ENCODE measurements at regions not wholly inside any gene's neighbourhood (a gene's known extent, or its start where the extent isn't known, plus 50 kb on each side); places are given as distances from the start of the nearest gene placed in this dataset.

DNA sequence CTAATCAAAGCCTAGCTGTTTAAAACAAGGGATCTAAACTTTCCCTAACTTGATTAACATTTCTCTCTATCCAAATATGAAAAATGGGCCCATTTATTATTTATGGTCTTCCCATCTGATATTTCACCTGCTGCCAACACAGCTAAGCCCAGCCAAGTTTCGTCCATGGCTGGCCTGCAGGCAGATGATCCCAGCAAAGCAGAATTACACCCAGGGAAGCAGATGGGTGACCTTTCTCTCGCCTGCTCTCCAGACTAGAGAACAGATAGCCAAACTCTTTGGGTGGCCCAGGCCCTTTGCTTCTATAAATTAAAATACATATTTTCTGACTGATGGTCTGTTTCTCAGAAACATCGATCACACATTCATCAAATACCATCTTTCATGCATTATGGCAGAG, 1038.8 kb downstream of the AGBL1 start:
- TF ChIP-seq, protein P1, sequence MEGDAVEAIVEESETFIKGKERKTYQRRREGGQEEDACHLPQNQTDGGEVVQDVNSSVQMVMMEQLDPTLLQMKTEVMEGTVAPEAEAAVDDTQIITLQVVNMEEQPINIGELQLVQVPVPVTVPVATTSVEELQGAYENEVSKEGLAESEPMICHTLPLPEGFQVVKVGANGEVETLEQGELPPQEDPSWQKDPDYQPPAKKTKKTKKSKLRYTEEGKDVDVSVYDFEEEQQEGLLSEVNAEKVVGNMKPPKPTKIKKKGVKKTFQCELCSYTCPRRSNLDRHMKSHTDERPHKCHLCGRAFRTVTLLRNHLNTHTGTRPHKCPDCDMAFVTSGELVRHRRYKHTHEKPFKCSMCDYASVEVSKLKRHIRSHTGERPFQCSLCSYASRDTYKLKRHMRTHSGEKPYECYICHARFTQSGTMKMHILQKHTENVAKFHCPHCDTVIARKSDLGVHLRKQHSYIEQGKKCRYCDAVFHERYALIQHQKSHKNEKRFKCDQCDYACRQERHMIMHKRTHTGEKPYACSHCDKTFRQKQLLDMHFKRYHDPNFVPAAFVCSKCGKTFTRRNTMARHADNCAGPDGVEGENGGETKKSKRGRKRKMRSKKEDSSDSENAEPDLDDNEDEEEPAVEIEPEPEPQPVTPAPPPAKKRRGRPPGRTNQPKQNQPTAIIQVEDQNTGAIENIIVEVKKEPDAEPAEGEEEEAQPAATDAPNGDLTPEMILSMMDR (conservative IDR thresholded peaks at IDR 0.05; ENCODE audit: low read depth, low read length) = no peak
- no peak for TF ChIP-seq EZH2 (IDR thresholded peaks at IDR 0.05; ENCODE audit: borderline replicate concordance, low read depth, low read length, poor library complexity, severe bottlenecking)

Measured in A673 (cell line).